Right ventricle myocardium inferior (tissue), 1 donor: ENCODE measurements at regions not wholly inside any gene's neighbourhood (a gene's known extent, or its start where the extent isn't known, plus 50 kb on each side); places are given as distances from the start of the nearest gene placed in this dataset.
"Not testable (repeated sequence)": the region's sequence is repeated elsewhere in the genome, so short reads cannot be mapped to it uniquely, and the experiment has no call there.

Source experiments
- ATAC-seq: fragments of 200-7000 bp; cut with Tn5 transposase; one replicate; pipeline ENCODE4 v1.9.1; 2020; ENCODE audit warnings: mild to moderate bottlenecking, moderate library complexity
- DNase-seq: peaks from one replicate; pipeline ENCODE4 v3.0.0; 2021; ENCODE audit errors: missing footprints
- intact Hi-C: fragments of 100-400 bp; cut with DNase I; formaldehyde crosslinking; loops from one replicate; pipeline ENCODE4 v1.11.0; 2022
- donor health status: DM: no; HTN: yes; CAD: no; lungs with severe emphysema.

- intact Hi-C loops = no loop called here
- ATAC-seq = no peak
Observed at GRCh38 chr12:60693019-60693626, 1097.3 kb downstream of the SLC16A7 start.

GRCh38 chr12:60704171-60704914, 1108.5 kb downstream of the SLC16A7 start:
- ATAC-seq (no peak), DNase-seq (no peak)
- intact Hi-C loops = no loop called here

More at GRCh38 chr12:60693019-60693626, 1097.3 kb downstream of the SLC16A7 start:
- no peak for DNase-seq

- ATAC-seq = no peak
- intact Hi-C loops = no loop called here
- DNase-seq = no peak
Observed at GRCh38 chr12:60710246-60710645, 1114.4 kb downstream of the SLC16A7 start.

GRCh38 chr12:60714141-60714900, 1118.5 kb downstream of the SLC16A7 start:
- intact Hi-C loops = no loop called here
- DNase-seq (no peak), ATAC-seq (no peak)

GRCh38 chr12:60724475-60724874, 1128.6 kb downstream of the SLC16A7 start:
- intact Hi-C loops = no loop called here
- DNase-seq (no peak), ATAC-seq (no peak)

GRCh38 chr12:60724984-60725383, 1129.2 kb downstream of the SLC16A7 start:
- ATAC-seq = no peak
- intact Hi-C loops = no loop called here
- DNase-seq = no peak

GRCh38 chr12:60752589-60752988, 1156.8 kb downstream of the SLC16A7 start:
- intact Hi-C loops = no loop called here
- ATAC-seq = no peak
- DNase-seq = no peak

- intact Hi-C loops = no loop called here
- ATAC-seq (no peak), DNase-seq (no peak)
Observed at GRCh38 chr12:60758224-60758623, 1162.4 kb downstream of the SLC16A7 start.

GRCh38 chr12:60760965-60761364, 1165.1 kb downstream of the SLC16A7 start:
- intact Hi-C loops = no loop called here
- ATAC-seq = no peak
- no peak for DNase-seq

- intact Hi-C loops, ATAC-seq, DNase-seq: not testable (repeated sequence)
Observed at GRCh38 chr12:60801166-60801565, 1205.3 kb downstream of the SLC16A7 start.

GRCh38 chr12:60803147-60803546, 1207.3 kb downstream of the SLC16A7 start:
- intact Hi-C loops = no loop called here
- DNase-seq (no peak), ATAC-seq (no peak)

- ATAC-seq (no peak), DNase-seq (no peak)
- intact Hi-C loops = no loop called here
Observed at GRCh38 chr12:60805364-60805763, 1209.5 kb downstream of the SLC16A7 start.

GRCh38 chr12:60819794-60820193, 1224.0 kb downstream of the SLC16A7 start:
- intact Hi-C loops = no loop called here
- ATAC-seq (no peak), DNase-seq (no peak)

- intact Hi-C loops = no loop called here
- no peak for ATAC-seq
- DNase-seq = no peak
Observed at GRCh38 chr12:60822580-60822979, 1226.8 kb downstream of the SLC16A7 start.

- ATAC-seq (no peak), DNase-seq (no peak)
- intact Hi-C loops = no loop called here
Observed at GRCh38 chr12:60830381-60830780, 1234.6 kb downstream of the SLC16A7 start.

GRCh38 chr12:60832290-60832689, 1236.5 kb downstream of the SLC16A7 start:
- DNase-seq = no peak
- no peak for ATAC-seq
- intact Hi-C loops = no loop called here

GRCh38 chr12:60834372-60834771, 1238.5 kb downstream of the SLC16A7 start:
- DNase-seq = no peak
- no peak for ATAC-seq
- intact Hi-C loops = no loop called here

- DNase-seq (no peak), ATAC-seq (no peak)
- intact Hi-C loops = no loop called here
Observed at GRCh38 chr12:60834806-60835205, 1239.0 kb downstream of the SLC16A7 start.

- DNase-seq (no peak), ATAC-seq (no peak)
- intact Hi-C loops = no loop called here
Observed at GRCh38 chr12:60836651-60837050, 1240.8 kb downstream of the SLC16A7 start.

GRCh38 chr12:60842181-60842580, 1246.4 kb downstream of the SLC16A7 start:
- no peak for ATAC-seq
- intact Hi-C loops = no loop called here

More at GRCh38 chr12:60842181-60842580, 1246.4 kb downstream of the SLC16A7 start:
- DNase-seq = no peak
